ENCODE measurements at regions not wholly inside any gene's neighbourhood (a gene's known extent, or its start where the extent isn't known, plus 50 kb on each side); places are given as distances from the start of the nearest gene placed in this dataset.

DNA sequence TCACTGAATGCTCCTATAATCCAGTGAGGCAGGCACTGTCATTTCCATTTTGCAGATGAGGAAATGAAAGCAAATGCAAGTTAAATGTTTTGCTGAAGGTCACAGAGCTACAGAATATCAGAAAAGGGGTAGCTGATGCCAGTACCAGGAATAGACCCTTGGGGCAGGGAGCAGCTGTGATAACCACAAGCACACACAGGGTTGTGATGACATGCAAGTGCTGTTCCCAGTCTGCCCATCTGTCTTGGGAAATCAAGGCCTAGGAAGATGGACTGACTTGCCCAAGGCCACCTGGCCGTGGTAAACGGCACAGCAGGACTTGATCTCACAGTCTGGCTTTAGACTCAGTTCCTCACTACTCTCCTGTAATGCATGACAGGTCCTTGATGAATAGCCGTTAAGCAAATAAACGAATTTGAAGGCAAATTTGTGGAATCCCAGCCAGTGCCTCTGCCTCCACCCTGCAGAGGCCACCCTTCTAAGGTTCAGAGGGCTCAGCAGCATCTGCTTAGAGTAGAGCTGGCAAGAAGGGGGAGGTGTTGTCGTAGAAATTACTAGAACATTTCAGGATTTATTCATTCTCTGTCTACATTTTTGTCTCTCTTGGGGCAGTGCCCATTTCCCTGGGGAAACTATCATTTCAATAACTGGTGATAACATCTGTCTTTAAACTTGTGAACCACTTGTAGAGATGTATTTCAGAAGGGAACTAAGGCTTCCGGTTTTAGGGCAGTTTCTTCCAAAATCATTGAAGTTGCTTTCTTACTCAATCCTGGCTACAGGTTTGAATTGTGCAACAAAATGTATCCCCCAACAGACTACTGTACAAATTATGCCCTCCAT, 53.2 kb upstream of the MRPS6 start:
- no peak overlapping the region for H2BK15ac ChIP-seq (ENCODE audit: low read depth, low read length)
- H2BK5ac ChIP-seq (ENCODE audit: insufficient read length, low read length): no peak overlapping the region
- DNase-seq: no peak
- TF ChIP-seq, protein P1, sequence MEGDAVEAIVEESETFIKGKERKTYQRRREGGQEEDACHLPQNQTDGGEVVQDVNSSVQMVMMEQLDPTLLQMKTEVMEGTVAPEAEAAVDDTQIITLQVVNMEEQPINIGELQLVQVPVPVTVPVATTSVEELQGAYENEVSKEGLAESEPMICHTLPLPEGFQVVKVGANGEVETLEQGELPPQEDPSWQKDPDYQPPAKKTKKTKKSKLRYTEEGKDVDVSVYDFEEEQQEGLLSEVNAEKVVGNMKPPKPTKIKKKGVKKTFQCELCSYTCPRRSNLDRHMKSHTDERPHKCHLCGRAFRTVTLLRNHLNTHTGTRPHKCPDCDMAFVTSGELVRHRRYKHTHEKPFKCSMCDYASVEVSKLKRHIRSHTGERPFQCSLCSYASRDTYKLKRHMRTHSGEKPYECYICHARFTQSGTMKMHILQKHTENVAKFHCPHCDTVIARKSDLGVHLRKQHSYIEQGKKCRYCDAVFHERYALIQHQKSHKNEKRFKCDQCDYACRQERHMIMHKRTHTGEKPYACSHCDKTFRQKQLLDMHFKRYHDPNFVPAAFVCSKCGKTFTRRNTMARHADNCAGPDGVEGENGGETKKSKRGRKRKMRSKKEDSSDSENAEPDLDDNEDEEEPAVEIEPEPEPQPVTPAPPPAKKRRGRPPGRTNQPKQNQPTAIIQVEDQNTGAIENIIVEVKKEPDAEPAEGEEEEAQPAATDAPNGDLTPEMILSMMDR (conservative IDR thresholded peaks at IDR 0.05): no peak
- no peak overlapping the region for H4K5ac ChIP-seq (ENCODE audit: insufficient read length, low read depth, low read length)
- no peak overlapping the region for H3K23ac ChIP-seq (ENCODE audit: insufficient read length, low read depth, low read length)
- H3K4me1 Mint-ChIP-seq: peaks cover 6 to 9% of the 10 kb centered on the region in 2 experiments
- H2BK120ac ChIP-seq (ENCODE audit: low read depth, low read length, poor library complexity, severe bottlenecking): no peak overlapping the region
- no peak overlapping the region for H3K14ac ChIP-seq (ENCODE audit: insufficient read depth, low read length)
- H3K27ac Mint-ChIP-seq: no peak overlapping the region; a peak in 1 of 7 replicates
- H3K27ac ChIP-seq (ENCODE audit: insufficient read length, low read depth, low read length): no peak overlapping the region
- no CpG with 5 or more reads among the region's 6 CpGs for WGBS (ENCODE audit: extremely low coverage, insufficient read length, low lambda C conversion rate)
- H2AFZ ChIP-seq (ENCODE audit: low read length): no peak overlapping the region
- no peak overlapping the region for H2BK12ac ChIP-seq (ENCODE audit: insufficient read length, low read depth, low read length)
- no peaks in the 10 kb centered on the region for H3K79me2 ChIP-seq (ENCODE audit: insufficient read depth, low read length)
- no peak overlapping the region for H4K91ac ChIP-seq (ENCODE audit: insufficient read length, low read depth, low read length)
- H3K79me1 ChIP-seq (ENCODE audit: insufficient read depth, low read depth, low read length, poor library complexity, severe bottlenecking): no peaks in the 10 kb centered on the region
- no peak overlapping the region for H3T11ph ChIP-seq (ENCODE audit: low read length)
- H3K4me3 Mint-ChIP-seq: no peak overlapping the region
- H3K36me3 Mint-ChIP-seq (ENCODE audit: insufficient read depth in 1 of 3, low read depth in 3 of 3): no peaks in the 10 kb centered on the region
- peaks cover 4% of the 10 kb centered on the region; the same call in 1 of the 2 replicates for H3K4me1 ChIP-seq (ENCODE audit: insufficient read depth, low read length)
- no peaks in the 10 kb centered on the region for H3K23me2 ChIP-seq (ENCODE audit: insufficient read length, low read depth, low read length, poor library complexity, severe bottlenecking)
- no peak overlapping the region for H2AK5ac ChIP-seq (ENCODE audit: insufficient read length, low read length)
- H3K9me3 ChIP-seq (ENCODE audit: control insufficient read depth, low read depth, low read length): no peaks in the 10 kb centered on the region
- H3K56ac ChIP-seq (ENCODE audit: insufficient read length, low read depth, low read length): no peak overlapping the region
- H3K18ac ChIP-seq (ENCODE audit: insufficient read length, low read depth, low read length): no peak overlapping the region
- H3K27me3 ChIP-seq (ENCODE audit: insufficient read depth, low read length): no peaks in the 10 kb centered on the region
- no peak overlapping the region for H4K8ac ChIP-seq (replicated peaks; ENCODE audit: insufficient read length, low read depth, low read length)
- H3K9ac ChIP-seq (ENCODE audit: extremely low read depth, insufficient read length, low read length): no peak overlapping the region
- peaks cover 3 to 4% of the 10 kb centered on the region in 2 experiments; a peak in 3 of 5 replicates for H3K9me3 Mint-ChIP-seq
- H4K20me1 ChIP-seq (ENCODE audit: control insufficient read depth, insufficient read depth, insufficient read length): no peaks in the 10 kb centered on the region
- no peak overlapping the region for H2BK20ac ChIP-seq (ENCODE audit: low read depth, low read length, poor library complexity, severe bottlenecking)
- peaks cover 2% of the 10 kb centered on the region; the same call in 1 of the 2 replicates for H3K27me3 Mint-ChIP-seq (ENCODE audit: low read depth)
- H3K4ac ChIP-seq (ENCODE audit: low read depth, low read length): no peak overlapping the region
- no peak overlapping the region for H3K4me2 ChIP-seq (ENCODE audit: insufficient read depth, insufficient read length, low read length)
